OCI-LY3 (cell line): ENCODE measurements at regions not wholly inside any gene's neighbourhood (a gene's known extent, or its start where the extent isn't known, plus 50 kb on each side); places are given as distances from the start of the nearest gene placed in this dataset.

Experiments used
- H2AFZ ChIP-seq: fragments of 200-600, 300-600 bp; shearing (Covaris generic); 2 replicates; pipeline ENCODE4 v1.6.0; 2014; ENCODE audit warnings: antibody characterized with exemption, low read depth, low read length
- H3K27ac ChIP-seq: fragments of 200-600, 300-600 bp; sonication (generic); 2 replicates; pipeline ENCODE4 v1.5.1; 2014; ENCODE audit warnings: mild to moderate bottlenecking, low read length, moderate library complexity, mixed read lengths
- H3K27me3 ChIP-seq: fragments of 200-600, 300-600 bp; sonication (generic); 2 replicates; pipeline ENCODE4 v1.6.1; 2014; ENCODE audit warnings: low read depth, low read length, mixed read lengths
- H3K36me3 ChIP-seq: fragments of 200-600, 300-600 bp; sonication (generic); replicated peaks from 2 replicates; pipeline ENCODE3; 2014; ENCODE audit warnings: low read depth, low read length, mixed read lengths
- H3K4me1 ChIP-seq: fragments of 300-600, 200-600 bp; sonication (generic); 2 replicates; pipeline ENCODE4 v1.6.1; 2014; ENCODE audit warnings: low read length, mixed read lengths
- H3K4me2 ChIP-seq: fragments of 200-600, 300-600 bp; sonication (generic); 2 replicates; pipeline ENCODE4 v1.6.1; 2014; ENCODE audit warnings: low read length, mixed read lengths
- H3K4me3 ChIP-seq: fragments of 300-600, 200-600 bp; sonication (generic); 2 replicates; pipeline ENCODE4 v1.5.1; 2014; ENCODE audit warnings: antibody characterized with exemption, mild to moderate bottlenecking, low read length, moderate library complexity
- H3K79me2 ChIP-seq: fragments of 300-600, 200-600 bp; shearing (Covaris generic); 2 replicates; pipeline ENCODE4 v1.6.1; 2014; ENCODE audit warnings: mild to moderate bottlenecking, low read length, mixed read lengths
- H3K9ac ChIP-seq: fragments of 300-600, 200-600 bp; shearing (Covaris generic); 2 replicates; pipeline ENCODE4 v1.6.0; 2014; ENCODE audit warnings: mild to moderate bottlenecking, low read length, moderate library complexity
- H3K9me3 ChIP-seq: fragments of 200-600, 300-600 bp; shearing (Covaris generic); 2 replicates; pipeline ENCODE4 v1.6.1; 2014; ENCODE audit warnings: low read length, mixed read lengths; ENCODE audit not compliant: insufficient read depth
- H4K20me1 ChIP-seq: fragments of 200-600, 300-600 bp; sonication (generic); 2 replicates; pipeline ENCODE4 v1.6.1; 2016; ENCODE audit warnings: low read length, mixed read lengths; ENCODE audit not compliant: insufficient read depth
- CTCF ChIP-seq: fragments of 200-600, 300-600 bp; sonication (generic); IDR thresholded peaks from 2 replicates; pipeline ENCODE4 v1.5.1; 2014; ENCODE audit warnings: antibody characterized with exemption, low read length, low read depth
- EZH2phosphoT487 ChIP-seq: fragments of 200-600 bp; shearing (Covaris generic); IDR thresholded peaks from 2 replicates; pipeline ENCODE4 v1.6.1; 2018; ENCODE audit warnings: antibody characterized with exemption, mixed run types, low read depth

GRCh38 chr5:17735761-17736160, 101.5 kb downstream of the TAF11L14 start:
- Histone ChIP-seq H3K9me3 (no peaks in the 10 kb centered on the region), H3K4me1 (no peaks in the 10 kb centered on the region), H3K79me2 (no peaks in the 10 kb centered on the region), H3K27me3 (no peaks in the 10 kb centered on the region), H3K36me3 (no peaks in the 10 kb centered on the region), H4K20me1 (no peaks in the 10 kb centered on the region), H3K9ac (no peak overlapping the region), H3K4me3 (no peak overlapping the region), H2AFZ (no peak overlapping the region), H3K27ac (no peak overlapping the region), H3K4me2 (no peak overlapping the region)
- TF ChIP-seq CTCF (no peak), EZH2phosphoT487 (no peak)

DNA sequence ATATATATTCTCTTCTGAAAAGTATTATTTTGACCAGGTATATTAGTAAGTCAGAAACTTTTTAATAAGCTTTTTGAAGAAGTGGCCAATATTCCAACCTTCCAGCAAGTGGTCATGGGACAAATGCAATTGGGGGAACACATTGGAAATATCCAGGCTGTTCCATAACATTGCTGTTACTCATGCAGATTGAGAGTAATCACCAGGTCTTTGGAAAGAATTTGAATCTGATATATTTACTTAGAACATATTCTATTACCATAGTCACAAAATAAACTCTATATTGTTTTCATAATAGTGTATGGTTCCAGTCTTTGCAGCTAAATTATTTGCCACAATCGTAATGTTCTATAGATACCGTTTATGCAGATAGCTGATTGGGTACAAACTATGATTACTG, 102.8 kb downstream of the TAF11L14 start:
- no peak overlapping the region for H3K4me3 ChIP-seq
- H3K4me1 ChIP-seq = no peaks in the 10 kb centered on the region
- TF ChIP-seq EZH2phosphoT487 = no peak
- TF ChIP-seq CTCF = no peak
- no peak overlapping the region for H3K9ac ChIP-seq
- no peak overlapping the region for H2AFZ ChIP-seq
- no peaks in the 10 kb centered on the region for H3K36me3 ChIP-seq
- H3K27me3 ChIP-seq = no peaks in the 10 kb centered on the region
- H3K79me2 ChIP-seq = no peaks in the 10 kb centered on the region
- no peaks in the 10 kb centered on the region for H3K9me3 ChIP-seq
- no peak overlapping the region for H3K4me2 ChIP-seq
- no peak overlapping the region for H3K27ac ChIP-seq
- no peaks in the 10 kb centered on the region for H4K20me1 ChIP-seq

DNA sequence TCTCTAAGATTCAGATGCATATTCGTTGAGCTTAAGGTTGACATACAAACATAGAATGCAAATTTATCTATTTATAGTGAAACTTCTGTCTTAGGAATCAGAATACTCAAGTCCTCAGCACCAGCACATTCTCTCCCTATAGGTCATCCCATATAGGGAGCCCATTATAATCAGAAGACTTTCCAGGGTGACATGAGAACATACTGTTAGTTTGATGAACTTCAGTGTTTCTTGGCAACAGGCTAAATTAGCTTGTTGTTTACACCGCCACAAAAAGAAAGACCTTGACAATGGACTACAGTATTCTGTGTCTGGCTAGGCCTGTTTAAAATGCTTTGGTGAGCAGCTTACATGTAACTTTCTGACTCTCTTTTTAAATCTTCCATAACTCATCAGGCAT, 104.2 kb downstream of the TAF11L14 start:
- H3K36me3 ChIP-seq = no peaks in the 10 kb centered on the region
- H3K27me3 ChIP-seq = no peaks in the 10 kb centered on the region
- H3K27ac ChIP-seq = no peak overlapping the region
- no peaks in the 10 kb centered on the region for H3K79me2 ChIP-seq
- H3K4me1 ChIP-seq = no peaks in the 10 kb centered on the region
- TF ChIP-seq EZH2phosphoT487 (no peak), CTCF (no peak)
- no peaks in the 10 kb centered on the region for H3K9me3 ChIP-seq
- H4K20me1 ChIP-seq = no peaks in the 10 kb centered on the region
- no peak overlapping the region for H3K9ac ChIP-seq
- no peak overlapping the region for H2AFZ ChIP-seq
- no peak overlapping the region for H3K4me3 ChIP-seq
- H3K4me2 ChIP-seq = no peak overlapping the region

DNA sequence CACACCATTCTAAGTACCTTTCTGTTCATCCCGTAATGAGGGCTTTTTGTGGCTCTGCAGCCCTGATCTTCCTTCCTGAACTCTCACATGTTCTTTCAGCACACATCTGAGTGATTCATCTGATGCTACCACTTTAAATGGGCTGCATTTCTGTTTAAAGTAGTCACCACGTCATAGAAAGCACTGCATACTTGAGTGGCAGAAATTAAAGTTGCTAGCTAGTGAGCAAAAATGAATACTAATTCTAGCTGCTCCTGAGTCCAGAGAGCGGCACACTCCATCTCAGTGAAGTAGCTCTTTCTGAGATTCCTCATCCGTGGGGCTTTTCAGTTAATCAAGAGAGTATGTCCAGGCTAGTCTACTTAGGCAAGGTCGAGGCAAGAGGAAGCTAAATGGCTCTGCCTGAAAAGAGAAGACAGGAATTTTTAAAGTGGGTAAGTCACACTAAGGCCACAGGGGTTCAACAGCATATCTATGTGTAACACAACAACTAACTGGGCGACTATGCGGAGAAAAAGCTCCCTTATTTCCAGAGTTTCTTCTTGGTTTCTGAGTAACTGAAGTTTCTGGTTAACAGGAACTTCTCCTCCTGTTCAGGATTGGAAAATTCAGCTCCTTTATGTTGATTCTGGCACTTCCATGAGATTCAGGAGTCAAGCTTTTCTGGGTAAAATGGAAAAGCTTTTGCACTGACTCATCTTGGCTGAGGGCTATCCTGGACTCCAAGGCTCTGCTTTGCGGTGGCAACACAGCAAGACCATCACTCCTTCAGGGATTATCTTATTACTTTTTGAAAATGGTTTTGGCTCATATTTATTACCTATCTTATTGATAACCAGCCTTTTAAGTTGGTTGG, 109.5 kb downstream of the TAF11L14 start:
- TF ChIP-seq EZH2phosphoT487 (no peak), CTCF (no peak)
- Histone ChIP-seq H3K9ac (no peak overlapping the region), H3K27me3 (no peaks in the 10 kb centered on the region), H3K4me3 (no peak overlapping the region), H3K9me3 (no peaks in the 10 kb centered on the region), H4K20me1 (no peaks in the 10 kb centered on the region), H3K36me3 (no peaks in the 10 kb centered on the region), H3K27ac (no peak overlapping the region), H3K79me2 (no peaks in the 10 kb centered on the region), H2AFZ (no peak overlapping the region), H3K4me1 (peaks cover 7% of the 10 kb centered on the region; the same call in 1 of the 2 replicates), H3K4me2 (no peak overlapping the region)
